ENCODE measurements at regions not wholly inside any gene's neighbourhood (a gene's known extent, or its start where the extent isn't known, plus 50 kb on each side); places are given as distances from the start of the nearest gene placed in this dataset.

- Histone ChIP-seq H3K9me3 (ENCODE audit: control insufficient read depth in 4 of 4, low read length in 3 of 4) (no peaks in the 10 kb centered on the region), H3K27ac (ENCODE audit: low read depth in 1 of 2, low read length in 2 of 2) (no peak overlapping the region), H3K36me3 (ENCODE audit: control insufficient read depth in 4 of 4, insufficient read depth in 3 of 4, low read depth in 1 of 4, low read length in 3 of 4) (no peaks in the 10 kb centered on the region), H3K4me3 (ENCODE audit: low read depth in 1 of 3, low read length in 3 of 3) (no peak overlapping the region), H3K27me3 (ENCODE audit: control insufficient read depth in 4 of 4, insufficient read depth in 4 of 4, low read length in 3 of 4) (peaks cover 0 to 4% (median 2%) of the 10 kb centered on the region in 4 donors), H3K9ac (ENCODE audit: low read depth in 1 of 2, low read length in 2 of 2) (no peak overlapping the region), H3K4me1 (ENCODE audit: control insufficient read depth in 4 of 4, insufficient read depth in 4 of 4, low read length in 3 of 4) (no peaks in the 10 kb centered on the region)
- 24% methylated on average over 9 of the region's 9 CpGs for WGBS
- no peak for TF ChIP-seq FOXA2 (IDR thresholded peaks at IDR 0.05)
- TF ChIP-seq JUND (IDR thresholded peaks at IDR 0.05), result no peak
- no peak for TF ChIP-seq HNF4A (conservative IDR thresholded peaks at IDR 0.05)
- no peak for TF ChIP-seq GABPA (IDR thresholded peaks at IDR 0.05 in 1 of 2, conservative IDR thresholded peaks at IDR 0.05 in 1 of 2)
- no peak for TF ChIP-seq REST (IDR thresholded peaks at IDR 0.05)
- TF ChIP-seq FOXA1 (IDR thresholded peaks at IDR 0.05), result no peak
- TF ChIP-seq NR2F2 (IDR thresholded peaks at IDR 0.05), result no peak
- TF ChIP-seq CTCF (IDR thresholded peaks at IDR 0.05; ENCODE audit: low read depth, low read length, missing input control), result no peak
- no peak for TF ChIP-seq RXRA (IDR thresholded peaks at IDR 0.05)
- TF ChIP-seq MAX (IDR thresholded peaks at IDR 0.05), result no peak
- DNase-seq (ENCODE audit: low spot score), result no peak
Measured at GRCh38 chr3:182180654-182181385, 469.1 kb downstream of the SOX2 start.

GRCh38 chr3:182182531-182182968, 470.8 kb downstream of the SOX2 start:
- Histone ChIP-seq H3K27ac (ENCODE audit: low read depth in 1 of 2, low read length in 2 of 2) (no peak overlapping the region), H3K4me1 (ENCODE audit: control insufficient read depth in 4 of 4, insufficient read depth in 4 of 4, low read length in 3 of 4) (no peaks in the 10 kb centered on the region), H3K4me3 (ENCODE audit: low read depth in 1 of 3, low read length in 3 of 3) (no peak overlapping the region), H3K36me3 (ENCODE audit: control insufficient read depth in 4 of 4, insufficient read depth in 3 of 4, low read depth in 1 of 4, low read length in 3 of 4) (no peaks in the 10 kb centered on the region), H3K27me3 (ENCODE audit: control insufficient read depth in 4 of 4, insufficient read depth in 4 of 4, low read length in 3 of 4) (peaks cover 0 to 5% (median 2%) of the 10 kb centered on the region in 4 donors), H3K9ac (ENCODE audit: low read depth in 1 of 2, low read length in 2 of 2) (no peak overlapping the region), H3K9me3 (ENCODE audit: control insufficient read depth in 4 of 4, low read length in 3 of 4) (peaks cover 0 to 3% (median 0%) of the 10 kb centered on the region in 4 donors)
- WGBS, result 88% methylated on average over 5 of the region's 5 CpGs
- no peak for DNase-seq (ENCODE audit: low spot score)
- TF ChIP-seq FOXA1 (IDR thresholded peaks at IDR 0.05) (no peak), TAF1 (conservative IDR thresholded peaks at IDR 0.05) (no peak), YY1 (IDR thresholded peaks at IDR 0.05) (no peak), CTCF (IDR thresholded peaks at IDR 0.05; ENCODE audit: low read depth, low read length, missing input control) (no peak), ATF3 (IDR thresholded peaks at IDR 0.05) (no peak), NR2F2 (IDR thresholded peaks at IDR 0.05) (no peak), REST (IDR thresholded peaks at IDR 0.05) (no peak), EGR1 (IDR thresholded peaks at IDR 0.05; ENCODE audit: low read depth in 2 of 2) (no peak), MAX (IDR thresholded peaks at IDR 0.05) (no peak), HNF4G (IDR thresholded peaks at IDR 0.05) (no peak), RXRA (IDR thresholded peaks at IDR 0.05) (no peak), JUND (IDR thresholded peaks at IDR 0.05) (no peak), ZBTB33 (IDR thresholded peaks at IDR 0.05) (no peak)
